ENCODE measurements at regions not wholly inside any gene's neighbourhood (a gene's known extent, or its start where the extent isn't known, plus 50 kb on each side); places are given as distances from the start of the nearest gene placed in this dataset.

DNA sequence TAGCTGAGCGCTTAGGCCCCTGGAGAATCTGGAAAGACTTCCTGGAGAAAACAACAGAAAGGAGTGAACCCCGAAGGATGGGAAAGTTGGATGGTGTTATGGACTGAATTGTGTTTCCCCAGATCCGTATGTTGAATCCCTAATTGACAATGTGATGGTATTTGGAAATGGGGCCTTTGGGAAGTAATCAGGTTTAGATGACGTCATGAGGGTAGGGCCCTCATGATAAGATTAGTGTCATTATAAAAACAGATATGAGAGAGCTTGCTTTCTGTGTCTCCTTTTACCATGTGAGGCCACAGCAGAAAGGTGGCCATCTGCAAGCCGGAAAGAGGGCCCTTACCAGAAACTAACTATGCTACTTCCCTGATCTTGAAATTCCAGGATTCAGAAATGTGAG, 159.5 kb downstream of the QDPR start:
- Histone ChIP-seq H3K27me3 (ENCODE audit: low read length) (peaks cover 31% of the 10 kb centered on the region; the same call in 1 of the 2 replicates), H3K9me2 (replicated peaks; ENCODE audit: low read length) (no peaks in the 10 kb centered on the region), H3K36me3 (ENCODE audit: low read depth, low read length) (no peaks in the 10 kb centered on the region), H3K4me2 (ENCODE audit: low read length) (no peak overlapping the region), H4K20me1 (ENCODE audit: low read length) (no peaks in the 10 kb centered on the region), H3K4me1 (ENCODE audit: insufficient read depth, low read length) (no peaks in the 10 kb centered on the region), H3K9me3 (ENCODE audit: low read length) (no peaks in the 10 kb centered on the region), H3K9ac (ENCODE audit: low read length) (no peak overlapping the region), H3K27ac (ENCODE audit: low read length) (no peak overlapping the region), H3F3A (ENCODE audit: low read length, unreplicated experiment) (no peaks in the 10 kb centered on the region), H3K4me3 (ENCODE audit: low read length) (no peak overlapping the region), H2AFZ (ENCODE audit: low read length) (no peak overlapping the region), H3K79me2 (ENCODE audit: low read length) (no peaks in the 10 kb centered on the region)
- no peak for ATAC-seq
- no TSS peak for BruUV-seq (replicated peaks)
- CTCF ChIA-PET: no interaction called here
- no peak for DNase-seq
- no peak for TF ChIP-seq EZH2 (IDR thresholded peaks at IDR 0.05; ENCODE audit: low read length, unreplicated experiment)
- TF ChIP-seq, protein P1, sequence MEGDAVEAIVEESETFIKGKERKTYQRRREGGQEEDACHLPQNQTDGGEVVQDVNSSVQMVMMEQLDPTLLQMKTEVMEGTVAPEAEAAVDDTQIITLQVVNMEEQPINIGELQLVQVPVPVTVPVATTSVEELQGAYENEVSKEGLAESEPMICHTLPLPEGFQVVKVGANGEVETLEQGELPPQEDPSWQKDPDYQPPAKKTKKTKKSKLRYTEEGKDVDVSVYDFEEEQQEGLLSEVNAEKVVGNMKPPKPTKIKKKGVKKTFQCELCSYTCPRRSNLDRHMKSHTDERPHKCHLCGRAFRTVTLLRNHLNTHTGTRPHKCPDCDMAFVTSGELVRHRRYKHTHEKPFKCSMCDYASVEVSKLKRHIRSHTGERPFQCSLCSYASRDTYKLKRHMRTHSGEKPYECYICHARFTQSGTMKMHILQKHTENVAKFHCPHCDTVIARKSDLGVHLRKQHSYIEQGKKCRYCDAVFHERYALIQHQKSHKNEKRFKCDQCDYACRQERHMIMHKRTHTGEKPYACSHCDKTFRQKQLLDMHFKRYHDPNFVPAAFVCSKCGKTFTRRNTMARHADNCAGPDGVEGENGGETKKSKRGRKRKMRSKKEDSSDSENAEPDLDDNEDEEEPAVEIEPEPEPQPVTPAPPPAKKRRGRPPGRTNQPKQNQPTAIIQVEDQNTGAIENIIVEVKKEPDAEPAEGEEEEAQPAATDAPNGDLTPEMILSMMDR (conservative IDR thresholded peaks at IDR 0.05; ENCODE audit: low read depth, low read length): no peak
- TF ChIP-seq EZH2phosphoT487 (IDR thresholded peaks at IDR 0.05; ENCODE audit: borderline replicate concordance, low read length): no peak
- POLR2A ChIA-PET (ENCODE audit: unreplicated experiment): no interaction called here
- intact Hi-C loops (cut with micrococcal nuclease): no loop called here

DNA sequence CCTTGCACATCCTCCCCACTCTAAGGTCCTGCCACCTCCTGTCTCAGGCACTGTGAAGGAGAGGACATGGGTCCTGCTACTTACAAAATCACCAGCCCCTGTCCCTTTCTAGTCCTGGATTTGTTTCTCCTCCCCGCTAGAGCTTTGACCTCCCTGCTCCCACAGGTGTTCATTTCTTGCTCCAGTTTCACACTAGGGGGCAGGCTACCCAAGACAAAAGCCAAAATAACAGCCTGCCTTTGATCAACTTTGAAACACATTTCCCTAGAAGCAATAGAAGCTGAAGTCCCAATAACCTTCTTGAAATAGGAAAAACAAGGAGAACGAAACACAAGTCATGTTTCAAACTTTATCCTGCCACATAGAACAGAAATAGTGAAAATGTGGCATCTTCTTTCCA, 164.4 kb downstream of the QDPR start:
- ChIA-PET POLR2A (ENCODE audit: unreplicated experiment) (no interaction called here), CTCF (no interaction called here)
- Histone ChIP-seq H3K4me2 (ENCODE audit: low read length) (no peak overlapping the region), H3K4me3 (ENCODE audit: low read length) (no peak overlapping the region), H3K36me3 (ENCODE audit: low read depth, low read length) (no peaks in the 10 kb centered on the region), H3K4me1 (ENCODE audit: insufficient read depth, low read length) (no peaks in the 10 kb centered on the region), H4K20me1 (ENCODE audit: low read length) (no peaks in the 10 kb centered on the region), H3K9me3 (ENCODE audit: low read length) (no peaks in the 10 kb centered on the region), H3K79me2 (ENCODE audit: low read length) (no peaks in the 10 kb centered on the region), H3F3A (ENCODE audit: low read length, unreplicated experiment) (no peaks in the 10 kb centered on the region), H3K9me2 (replicated peaks; ENCODE audit: low read length) (no peaks in the 10 kb centered on the region), H3K9ac (ENCODE audit: low read length) (no peak overlapping the region), H3K27me3 (ENCODE audit: low read length) (peaks cover 7% of the 10 kb centered on the region; the same call in 1 of the 2 replicates), H2AFZ (ENCODE audit: low read length) (no peak overlapping the region), H3K27ac (ENCODE audit: low read length) (no peak overlapping the region)
- intact Hi-C loops (cut with micrococcal nuclease): loop anchor here (1.0 kb wide), 1 partner anchor 100 kb away; no protein-coding TSS in a partner anchor
- peak; percentile 28 for DNase-seq
- TF ChIP-seq EZH2 (IDR thresholded peaks at IDR 0.05; ENCODE audit: low read length, unreplicated experiment): no peak
- TF ChIP-seq EZH2phosphoT487 (IDR thresholded peaks at IDR 0.05; ENCODE audit: borderline replicate concordance, low read length): no peak
- TF ChIP-seq, protein P1 (conservative IDR thresholded peaks at IDR 0.05; ENCODE audit: low read depth, low read length): peak; percentile 64
- BruUV-seq (replicated peaks): no TSS peak
- ATAC-seq: no peak

- TF ChIP-seq EZH2 (IDR thresholded peaks at IDR 0.05; ENCODE audit: low read length, unreplicated experiment) (no peak), EZH2phosphoT487 (IDR thresholded peaks at IDR 0.05; ENCODE audit: borderline replicate concordance, low read length) (no peak)
- H3K27me3 ChIP-seq (ENCODE audit: low read length): peaks cover 34% of the 10 kb centered on the region
- H3K4me3 ChIP-seq (ENCODE audit: low read length): no peak overlapping the region
- no peak for ATAC-seq
- H3F3A ChIP-seq (ENCODE audit: low read length, unreplicated experiment): no peaks in the 10 kb centered on the region
- H3K9ac ChIP-seq (ENCODE audit: low read length): no peak overlapping the region
- no peak for DNase-seq
- intact Hi-C loops (cut with micrococcal nuclease): no loop called here
- H3K79me2 ChIP-seq (ENCODE audit: low read length): no peaks in the 10 kb centered on the region
- H2AFZ ChIP-seq (ENCODE audit: low read length): no peak overlapping the region
- H3K27ac ChIP-seq (ENCODE audit: low read length): no peak overlapping the region
- no peaks in the 10 kb centered on the region for H4K20me1 ChIP-seq (ENCODE audit: low read length)
- ChIA-PET CTCF (no interaction called here), POLR2A (ENCODE audit: unreplicated experiment) (no interaction called here)
- no peaks in the 10 kb centered on the region for H3K36me3 ChIP-seq (ENCODE audit: low read depth, low read length)
- no peak overlapping the region for H3K4me2 ChIP-seq (ENCODE audit: low read length)
- no peaks in the 10 kb centered on the region for H3K9me2 ChIP-seq (replicated peaks; ENCODE audit: low read length)
- H3K4me1 ChIP-seq (ENCODE audit: insufficient read depth, low read length): no peaks in the 10 kb centered on the region
- no peaks in the 10 kb centered on the region for H3K9me3 ChIP-seq (ENCODE audit: low read length)
- BruUV-seq (replicated peaks): no TSS peak
These were observed 172.5 kb downstream of the QDPR start for GRCh38 chr4:17339376-17339775.
